ENCODE measurements at regions not wholly inside any gene's neighbourhood (a gene's known extent, or its start where the extent isn't known, plus 50 kb on each side); places are given as distances from the start of the nearest gene placed in this dataset.
"Not testable (repeated sequence)": the region's sequence is repeated elsewhere in the genome, so short reads cannot be mapped to it uniquely, and the experiment has no call there.

- TF ChIP-seq EZH2phosphoT487 (IDR thresholded peaks at IDR 0.05; ENCODE audit: borderline replicate concordance): no peak
- TF ChIP-seq CTCF (conservative IDR thresholded peaks at IDR 0.05; ENCODE audit: low read length): no peak
These were observed 711.1 kb upstream of the SEMA3D start for GRCh38 chr7:85897967-85898366.

GRCh38 chr7:85896531-85896930 is 709.7 kb upstream of the SEMA3D start:
- Histone ChIP-seq H3K79me2 (ENCODE audit: insufficient read depth, low read length) (no peaks in the 10 kb centered on the region), H3K4me1 (ENCODE audit: insufficient read depth, low read length, poor library complexity, severe bottlenecking) (no peaks in the 10 kb centered on the region), H3K36me3 (ENCODE audit: insufficient read depth, low read length) (no peaks in the 10 kb centered on the region), H4K20me1 (ENCODE audit: insufficient read depth, low read length, poor library complexity, severe bottlenecking) (no peaks in the 10 kb centered on the region), H3K9ac (ENCODE audit: low read depth, low read length, poor library complexity, severe bottlenecking) (no peak overlapping the region), H3K4me3 (ENCODE audit: low read length, poor library complexity, severe bottlenecking) (no peak overlapping the region), H3K9me2 (replicated peaks; ENCODE audit: low read depth, low read length) (no peaks in the 10 kb centered on the region), H3K27me3 (ENCODE audit: insufficient read depth, low read length, poor library complexity, severe bottlenecking) (no peaks in the 10 kb centered on the region), H2AFZ (ENCODE audit: low read length) (no peak overlapping the region), H3F3A (ENCODE audit: low read depth) (no peaks in the 10 kb centered on the region), H3K9me3 (ENCODE audit: insufficient read depth, low read depth, low read length) (no peaks in the 10 kb centered on the region), H3K4me2 (ENCODE audit: low read depth, low read length, poor library complexity, severe bottlenecking) (no peak overlapping the region)
- TF ChIP-seq EZH2phosphoT487 (IDR thresholded peaks at IDR 0.05; ENCODE audit: borderline replicate concordance) (no peak), CTCF (conservative IDR thresholded peaks at IDR 0.05; ENCODE audit: low read length) (no peak)

More at GRCh38 chr7:85897967-85898366, 711.1 kb upstream of the SEMA3D start:
- Histone ChIP-seq H3K36me3 (ENCODE audit: insufficient read depth, low read length) (no peaks in the 10 kb centered on the region), H3K9me3 (ENCODE audit: insufficient read depth, low read depth, low read length) (no peaks in the 10 kb centered on the region), H3K4me2 (ENCODE audit: low read depth, low read length, poor library complexity, severe bottlenecking) (no peak overlapping the region), H3K79me2 (ENCODE audit: insufficient read depth, low read length) (no peaks in the 10 kb centered on the region), H3K27me3 (ENCODE audit: insufficient read depth, low read length, poor library complexity, severe bottlenecking) (no peaks in the 10 kb centered on the region), H3F3A (ENCODE audit: low read depth) (no peaks in the 10 kb centered on the region), H4K20me1 (ENCODE audit: insufficient read depth, low read length, poor library complexity, severe bottlenecking) (no peaks in the 10 kb centered on the region), H3K4me3 (ENCODE audit: low read length, poor library complexity, severe bottlenecking) (no peak overlapping the region), H3K9me2 (replicated peaks; ENCODE audit: low read depth, low read length) (no peaks in the 10 kb centered on the region), H3K9ac (ENCODE audit: low read depth, low read length, poor library complexity, severe bottlenecking) (no peak overlapping the region), H3K4me1 (ENCODE audit: insufficient read depth, low read length, poor library complexity, severe bottlenecking) (no peaks in the 10 kb centered on the region), H2AFZ (ENCODE audit: low read length) (no peak overlapping the region)

- Histone ChIP-seq H3K9ac (ENCODE audit: low read depth, low read length, poor library complexity, severe bottlenecking) (no peak overlapping the region), H3K4me2 (ENCODE audit: low read depth, low read length, poor library complexity, severe bottlenecking) (no peak overlapping the region), H3K4me1 (ENCODE audit: insufficient read depth, low read length, poor library complexity, severe bottlenecking) (no peaks in the 10 kb centered on the region), H3K79me2 (ENCODE audit: insufficient read depth, low read length) (no peaks in the 10 kb centered on the region), H3K4me3 (ENCODE audit: low read length, poor library complexity, severe bottlenecking) (no peak overlapping the region), H3K9me3 (ENCODE audit: insufficient read depth, low read depth, low read length) (no peaks in the 10 kb centered on the region), H4K20me1 (ENCODE audit: insufficient read depth, low read length, poor library complexity, severe bottlenecking) (no peaks in the 10 kb centered on the region), H3K27me3 (ENCODE audit: insufficient read depth, low read length, poor library complexity, severe bottlenecking) (no peaks in the 10 kb centered on the region), H3F3A (ENCODE audit: low read depth) (no peaks in the 10 kb centered on the region), H2AFZ (ENCODE audit: low read length) (no peak overlapping the region), H3K9me2 (replicated peaks; ENCODE audit: low read depth, low read length) (no peaks in the 10 kb centered on the region), H3K36me3 (ENCODE audit: insufficient read depth, low read length) (no peaks in the 10 kb centered on the region)
- TF ChIP-seq CTCF (conservative IDR thresholded peaks at IDR 0.05; ENCODE audit: low read length) (no peak), EZH2phosphoT487 (IDR thresholded peaks at IDR 0.05; ENCODE audit: borderline replicate concordance) (no peak)
These were observed 709.0 kb upstream of the SEMA3D start for GRCh38 chr7:85895835-85896234.

DNA sequence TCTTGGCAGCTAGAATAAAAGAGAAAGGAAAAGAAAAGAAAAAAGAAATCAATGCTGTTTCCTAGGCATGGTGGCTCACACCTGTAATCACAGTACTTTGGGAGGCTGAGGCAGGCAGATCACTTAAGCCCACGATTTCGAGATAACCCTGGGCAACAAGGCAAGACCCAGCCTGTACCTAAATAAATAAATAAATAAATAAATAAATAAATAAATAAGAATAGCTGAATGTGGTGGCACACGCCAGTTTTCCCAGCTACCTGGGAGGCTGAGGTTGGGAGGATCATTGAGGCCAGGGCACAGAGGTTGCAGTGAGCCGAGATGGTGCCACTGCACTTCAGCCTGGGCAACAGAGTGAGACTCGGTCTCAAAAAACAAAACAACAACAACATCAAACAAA is 705.0 kb upstream of the SEMA3D start:
- H3K4me2 ChIP-seq (ENCODE audit: low read depth, low read length, poor library complexity, severe bottlenecking); H4K20me1 ChIP-seq (ENCODE audit: insufficient read depth, low read length, poor library complexity, severe bottlenecking); H3K4me3 ChIP-seq (ENCODE audit: low read length, poor library complexity, severe bottlenecking); H3K9me2 ChIP-seq (replicated peaks; ENCODE audit: low read depth, low read length); H3K36me3 ChIP-seq (ENCODE audit: insufficient read depth, low read length); H3K9ac ChIP-seq (ENCODE audit: low read depth, low read length, poor library complexity, severe bottlenecking); H3F3A ChIP-seq (ENCODE audit: low read depth); H3K4me1 ChIP-seq (ENCODE audit: insufficient read depth, low read length, poor library complexity, severe bottlenecking); H3K79me2 ChIP-seq (ENCODE audit: insufficient read depth, low read length); H3K27me3 ChIP-seq (ENCODE audit: insufficient read depth, low read length, poor library complexity, severe bottlenecking); H3K9me3 ChIP-seq (ENCODE audit: insufficient read depth, low read depth, low read length); H2AFZ ChIP-seq (ENCODE audit: low read length): not testable (repeated sequence)

Measured in Loucy (cell line).